ENCODE measurements at regions not wholly inside any gene's neighbourhood (a gene's known extent, or its start where the extent isn't known, plus 50 kb on each side); places are given as distances from the start of the nearest gene placed in this dataset.
"Not testable (repeated sequence)": the region's sequence is repeated elsewhere in the genome, so short reads cannot be mapped to it uniquely, and the experiment has no call there.

- H3K4me3 Mint-ChIP-seq, result no peak overlapping the region
- CTCF ChIA-PET, result no interaction called here
- DNase-seq, result no peak
- H3K36me3 Mint-ChIP-seq, result no peaks in the 10 kb centered on the region
- H3K4me1 Mint-ChIP-seq, result no peaks in the 10 kb centered on the region
- H3K27ac Mint-ChIP-seq, result no peak overlapping the region
- no peaks in the 10 kb centered on the region for H3K9me3 Mint-ChIP-seq
- H3K27me3 Mint-ChIP-seq, result no peaks in the 10 kb centered on the region
Observed at GRCh38 chr2:188788621-188789020, 185.6 kb upstream of the COL3A1 start.

DNA sequence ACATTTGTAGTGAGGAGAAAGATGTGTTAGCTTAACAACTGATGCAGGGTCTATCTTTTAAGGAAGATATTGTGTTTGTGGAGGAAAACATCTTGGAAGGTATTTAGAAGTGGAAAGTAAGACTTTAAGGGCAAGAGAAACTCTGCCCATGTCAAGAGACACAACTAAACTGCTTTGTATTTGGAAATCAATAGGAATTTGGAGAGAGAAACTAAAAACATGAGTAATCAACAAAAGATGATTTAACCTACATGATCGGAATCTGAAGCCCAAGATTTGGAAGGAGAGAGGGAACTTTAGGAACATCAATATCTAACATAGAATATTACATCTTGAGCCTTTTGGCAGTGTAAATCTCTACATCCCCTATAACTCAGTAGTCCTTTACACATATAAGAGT, 184.2 kb upstream of the COL3A1 start:
- Mint-ChIP-seq H3K27ac (no peak overlapping the region), H3K4me3 (no peak overlapping the region), H3K9me3 (no peaks in the 10 kb centered on the region), H3K36me3 (no peaks in the 10 kb centered on the region), H3K4me1 (no peaks in the 10 kb centered on the region), H3K27me3 (no peaks in the 10 kb centered on the region)
- CTCF ChIA-PET, result no interaction called here
- DNase-seq, result no peak

GRCh38 chr2:188794453-188794852, 179.7 kb upstream of the COL3A1 start:
- CTCF ChIA-PET, H3K4me1 Mint-ChIP-seq, H3K27ac Mint-ChIP-seq, H3K27me3 Mint-ChIP-seq, H3K4me3 Mint-ChIP-seq, H3K9me3 Mint-ChIP-seq, H3K36me3 Mint-ChIP-seq, DNase-seq: not testable (repeated sequence)

DNA sequence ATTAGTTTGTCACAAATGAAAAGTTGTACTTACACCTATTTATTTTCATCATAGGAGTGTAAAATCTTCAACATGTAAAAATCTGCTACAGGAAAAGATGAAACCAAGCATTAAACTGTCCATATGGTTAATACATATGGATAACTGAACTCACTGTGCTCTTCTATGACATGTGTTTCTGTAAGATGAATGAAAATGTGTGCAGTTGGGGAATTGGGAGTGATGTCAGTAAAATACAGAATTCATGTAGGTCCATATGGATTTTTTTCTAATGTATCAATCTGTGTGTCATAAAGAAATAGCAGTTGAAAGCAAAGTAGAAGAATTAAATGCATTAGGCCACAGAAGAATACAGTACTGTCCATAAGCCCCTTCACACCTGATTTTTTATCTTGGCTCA, 178.4 kb upstream of the COL3A1 start:
- no peak for DNase-seq
- no peak overlapping the region for H3K27ac Mint-ChIP-seq
- H3K27me3 Mint-ChIP-seq, result no peaks in the 10 kb centered on the region
- no peaks in the 10 kb centered on the region for H3K36me3 Mint-ChIP-seq
- no peaks in the 10 kb centered on the region for H3K4me1 Mint-ChIP-seq
- H3K4me3 Mint-ChIP-seq, result no peak overlapping the region
- CTCF ChIA-PET, result no interaction called here
- peaks cover 4% of the 10 kb centered on the region for H3K9me3 Mint-ChIP-seq

- no peak overlapping the region for H3K27ac Mint-ChIP-seq
- H3K36me3 Mint-ChIP-seq, result no peaks in the 10 kb centered on the region
- H3K27me3 Mint-ChIP-seq, result no peaks in the 10 kb centered on the region
- no peak for DNase-seq
- CTCF ChIA-PET, result no interaction called here
- peaks cover 5% of the 10 kb centered on the region for H3K9me3 Mint-ChIP-seq
- no peaks in the 10 kb centered on the region for H3K4me1 Mint-ChIP-seq
- no peak overlapping the region for H3K4me3 Mint-ChIP-seq
Observed at GRCh38 chr2:188797371-188797770, 176.8 kb upstream of the COL3A1 start.

DNA sequence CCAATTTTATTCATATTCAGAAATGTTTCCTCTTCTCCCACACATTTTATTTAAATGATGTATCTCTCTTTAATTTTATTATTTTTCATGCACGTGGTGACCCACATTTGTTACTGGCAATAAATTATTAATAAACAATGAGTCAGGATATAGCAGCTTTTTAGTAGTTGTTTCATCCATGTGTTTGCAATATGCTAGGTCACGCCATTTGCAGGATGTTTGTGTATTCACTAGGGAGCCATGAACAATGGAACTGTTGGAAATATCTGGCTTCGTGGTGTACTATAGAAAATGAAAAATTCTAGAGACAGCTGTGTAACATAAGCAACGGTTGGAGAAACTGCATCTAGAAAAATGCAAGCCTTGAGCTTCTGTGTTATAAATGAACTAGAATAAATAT, 176.0 kb upstream of the COL3A1 start:
- DNase-seq, result no peak
- peaks cover 9% of the 10 kb centered on the region for H3K9me3 Mint-ChIP-seq
- no peaks in the 10 kb centered on the region for H3K36me3 Mint-ChIP-seq
- CTCF ChIA-PET, result no interaction called here
- H3K4me1 Mint-ChIP-seq, result no peaks in the 10 kb centered on the region
- no peak overlapping the region for H3K4me3 Mint-ChIP-seq
- H3K27ac Mint-ChIP-seq, result no peak overlapping the region
- H3K27me3 Mint-ChIP-seq, result no peaks in the 10 kb centered on the region

- Mint-ChIP-seq H3K27me3 (no peaks in the 10 kb centered on the region), H3K36me3 (no peaks in the 10 kb centered on the region), H3K4me3 (no peak overlapping the region), H3K27ac (no peak overlapping the region), H3K9me3 (peaks cover 9% of the 10 kb centered on the region), H3K4me1 (no peaks in the 10 kb centered on the region)
- DNase-seq, result no peak
- CTCF ChIA-PET, result no interaction called here
Observed at GRCh38 chr2:188805219-188805618, 169.0 kb upstream of the COL3A1 start.

- CTCF ChIA-PET, result no interaction called here
- Mint-ChIP-seq H3K4me3 (no peak overlapping the region), H3K9me3 (no peaks in the 10 kb centered on the region), H3K27me3 (no peaks in the 10 kb centered on the region), H3K36me3 (no peaks in the 10 kb centered on the region), H3K4me1 (no peaks in the 10 kb centered on the region), H3K27ac (no peak overlapping the region)
- DNase-seq, result no peak
Observed at GRCh38 chr2:188808947-188809355, 165.2 kb upstream of the COL3A1 start.

DNA sequence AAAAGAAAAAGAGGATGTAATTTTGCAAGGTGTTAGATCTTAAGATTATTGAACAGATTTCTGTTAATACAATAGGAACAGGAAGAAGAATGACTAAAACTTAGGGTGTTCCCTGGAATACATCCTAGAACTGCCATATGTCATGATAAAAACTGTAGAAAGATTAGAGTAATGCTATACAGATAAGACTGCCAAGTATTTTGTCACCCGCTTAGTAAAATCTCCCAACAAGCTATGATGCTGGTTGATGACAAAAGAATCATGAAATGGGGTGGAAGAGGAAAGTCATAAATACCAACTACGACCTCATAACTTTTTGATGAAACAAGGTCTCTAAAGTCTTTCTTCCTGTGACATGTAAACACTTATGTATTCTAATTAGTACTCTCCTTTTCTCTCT, 163.6 kb upstream of the COL3A1 start:
- Mint-ChIP-seq H3K27me3 (no peaks in the 10 kb centered on the region), H3K4me1 (no peaks in the 10 kb centered on the region), H3K4me3 (no peak overlapping the region), H3K36me3 (no peaks in the 10 kb centered on the region), H3K9me3 (no peaks in the 10 kb centered on the region), H3K27ac (no peak overlapping the region)
- CTCF ChIA-PET, result no interaction called here
- no peak for DNase-seq

- Mint-ChIP-seq H3K4me3 (no peak overlapping the region), H3K27ac (no peak overlapping the region), H3K36me3 (no peaks in the 10 kb centered on the region), H3K9me3 (no peaks in the 10 kb centered on the region), H3K27me3 (no peaks in the 10 kb centered on the region), H3K4me1 (no peaks in the 10 kb centered on the region)
- DNase-seq, result no peak
- CTCF ChIA-PET, result no interaction called here
Observed at GRCh38 chr2:188811522-188811921, 162.7 kb upstream of the COL3A1 start.

DNA sequence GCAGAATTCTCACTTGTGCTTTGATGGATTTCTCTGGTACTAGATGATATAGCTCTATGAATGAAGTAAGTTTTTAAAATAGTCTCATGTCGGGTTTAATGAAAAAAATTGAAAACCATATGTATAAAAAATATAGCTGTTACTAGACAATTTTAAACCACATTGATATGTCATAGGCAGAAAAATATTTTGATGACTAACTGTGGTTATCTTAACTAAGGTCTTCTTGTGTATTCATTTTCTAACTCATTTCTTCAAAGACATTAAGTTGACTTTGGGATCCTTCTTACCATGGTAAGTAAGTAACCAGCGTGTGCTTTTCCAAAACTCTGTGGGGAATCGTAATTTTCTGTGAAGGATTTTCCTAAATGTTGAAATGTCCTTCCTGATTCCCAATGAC, 160.9 kb upstream of the COL3A1 start:
- CTCF ChIA-PET, result no interaction called here
- DNase-seq, result no peak

DNA sequence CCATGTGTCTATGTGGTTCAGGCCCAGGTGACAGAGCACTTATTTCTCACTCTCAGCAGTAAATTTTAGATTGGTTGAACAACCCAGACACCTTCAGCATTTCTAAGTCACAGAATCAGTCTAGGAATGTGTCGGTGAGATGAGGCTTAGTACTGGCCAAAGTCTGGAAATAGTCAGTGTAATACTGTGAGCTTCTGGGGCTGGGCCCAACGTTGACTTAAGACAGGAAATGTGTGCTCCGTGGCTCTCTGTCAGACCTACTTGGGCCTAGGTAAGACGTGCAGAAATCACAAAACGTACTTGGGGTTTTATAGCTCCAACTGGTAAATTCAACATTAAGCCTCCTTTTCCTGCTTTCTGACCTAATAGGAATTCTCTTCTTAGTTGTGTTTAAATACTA, 160.3 kb upstream of the COL3A1 start:
- Mint-ChIP-seq H3K36me3 (no peaks in the 10 kb centered on the region), H3K4me1 (no peaks in the 10 kb centered on the region), H3K27ac (no peak overlapping the region), H3K9me3 (no peaks in the 10 kb centered on the region), H3K4me3 (no peak overlapping the region), H3K27me3 (no peaks in the 10 kb centered on the region)
- CTCF ChIA-PET, result no interaction called here
- no peak for DNase-seq

More for the DNA sequence above, 160.9 kb upstream of the COL3A1 start:
- no peaks in the 10 kb centered on the region for H3K9me3 Mint-ChIP-seq
- no peak overlapping the region for H3K4me3 Mint-ChIP-seq
- no peak overlapping the region for H3K27ac Mint-ChIP-seq
- H3K27me3 Mint-ChIP-seq, result no peaks in the 10 kb centered on the region
- H3K36me3 Mint-ChIP-seq, result no peaks in the 10 kb centered on the region
- H3K4me1 Mint-ChIP-seq, result no peaks in the 10 kb centered on the region

GRCh38 chr2:188819011-188819410, 155.2 kb upstream of the COL3A1 start:
- no peak for DNase-seq
- Mint-ChIP-seq H3K27ac (no peak overlapping the region), H3K4me1 (no peaks in the 10 kb centered on the region), H3K9me3 (no peaks in the 10 kb centered on the region), H3K27me3 (no peaks in the 10 kb centered on the region), H3K4me3 (no peak overlapping the region), H3K36me3 (no peaks in the 10 kb centered on the region)
- CTCF ChIA-PET, result interaction anchor here (0.8 kb wide), 1 partner anchor 116 kb away, joined by 3 read pairs; no protein-coding TSS in a partner anchor

DNA sequence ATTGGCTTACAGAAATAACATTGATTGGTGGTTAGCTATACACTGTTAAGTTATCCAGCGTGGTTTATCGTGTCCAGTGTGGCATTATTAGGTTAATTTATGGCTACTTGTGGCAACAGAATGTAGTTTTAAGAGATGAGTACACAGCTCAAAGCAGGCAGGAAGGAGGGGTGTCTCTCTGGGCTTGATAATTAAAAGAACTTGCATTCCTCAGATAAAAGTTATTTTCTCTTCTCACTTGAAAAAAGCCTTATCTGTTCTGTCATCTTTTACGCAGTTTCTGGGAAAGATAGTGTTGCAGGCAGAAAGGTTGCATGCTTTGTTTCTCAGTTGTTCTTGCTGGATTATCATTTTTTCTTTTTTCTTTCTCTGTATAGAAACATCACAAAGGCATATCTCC, 154.4 kb upstream of the COL3A1 start:
- Mint-ChIP-seq H3K4me3 (no peak overlapping the region), H3K4me1 (no peaks in the 10 kb centered on the region), H3K36me3 (no peaks in the 10 kb centered on the region), H3K9me3 (no peaks in the 10 kb centered on the region), H3K27me3 (no peaks in the 10 kb centered on the region), H3K27ac (no peak overlapping the region)
- no peak for DNase-seq
- CTCF ChIA-PET, result interaction anchor here (0.8 kb wide), 1 partner anchor 115 kb away, joined by 3 read pairs; no protein-coding TSS in a partner anchor

- no peak overlapping the region for H3K4me3 Mint-ChIP-seq
- H3K9me3 Mint-ChIP-seq, result no peaks in the 10 kb centered on the region
- CTCF ChIA-PET, result no interaction called here
- no peaks in the 10 kb centered on the region for H3K36me3 Mint-ChIP-seq
- H3K27me3 Mint-ChIP-seq, result no peaks in the 10 kb centered on the region
- H3K4me1 Mint-ChIP-seq, result no peaks in the 10 kb centered on the region
- H3K27ac Mint-ChIP-seq, result no peak overlapping the region
- no peak for DNase-seq
Observed at GRCh38 chr2:188820576-188820975, 153.6 kb upstream of the COL3A1 start.

- CTCF ChIA-PET, result no interaction called here
Observed at GRCh38 chr2:188824125-188824524, 150.0 kb upstream of the COL3A1 start.

More at GRCh38 chr2:188824125-188824524, 150.0 kb upstream of the COL3A1 start:
- no peak overlapping the region for H3K27ac Mint-ChIP-seq
- no peaks in the 10 kb centered on the region for H3K36me3 Mint-ChIP-seq
- no peaks in the 10 kb centered on the region for H3K4me1 Mint-ChIP-seq
- DNase-seq, result no peak
- H3K9me3 Mint-ChIP-seq, result no peaks in the 10 kb centered on the region
- H3K4me3 Mint-ChIP-seq, result no peak overlapping the region
- no peaks in the 10 kb centered on the region for H3K27me3 Mint-ChIP-seq

All from activated naive CD4-positive, alpha-beta T cell treated with anti-CD3 and anti-CD28 coated beads, Interleukin-2, amount 10 ng/mL, durations not matched to agents 7 days and 5 days (primary cell).